ENCODE measurements at regions not wholly inside any gene's neighbourhood (a gene's known extent, or its start where the extent isn't known, plus 50 kb on each side); places are given as distances from the start of the nearest gene placed in this dataset.

GRCh38 chr9:13958672-13959071, 355.3 kb downstream of the NFIB start:
- ChIA-PET POLR2A (no interaction called here), CTCF (no interaction called here)
- TF ChIP-seq CTCF (IDR thresholded peaks at IDR 0.05; ENCODE audit: insufficient read depth, low read length, missing control alignments), result no peak
- no peak for DNase-seq (ENCODE audit: low read depth, low spot score)
- no peak overlapping the region for H3K4me3 ChIP-seq (ENCODE audit: low read depth, low read length)

GRCh38 chr9:13957089-13957488, 356.9 kb downstream of the NFIB start:
- no peak overlapping the region for H3K4me3 ChIP-seq (ENCODE audit: low read depth, low read length)
- CTCF ChIA-PET, result no interaction called here
- POLR2A ChIA-PET, result no interaction called here
- no peak for DNase-seq (ENCODE audit: low read depth, low spot score)
- TF ChIP-seq CTCF (IDR thresholded peaks at IDR 0.05; ENCODE audit: insufficient read depth, low read length, missing control alignments), result no peak

GRCh38 chr9:13956107-13956506, 357.8 kb downstream of the NFIB start:
- TF ChIP-seq CTCF (IDR thresholded peaks at IDR 0.05; ENCODE audit: insufficient read depth, low read length, missing control alignments), result no peak
- ChIA-PET CTCF (no interaction called here), POLR2A (no interaction called here)
- no peak overlapping the region for H3K4me3 ChIP-seq (ENCODE audit: low read depth, low read length)
- DNase-seq (ENCODE audit: low read depth, low spot score), result no peak

- H3K4me3 ChIP-seq (ENCODE audit: low read depth, low read length), result no peak overlapping the region
- CTCF ChIA-PET, result no interaction called here
- no peak for DNase-seq (ENCODE audit: low read depth, low spot score)
- no peak for TF ChIP-seq CTCF (IDR thresholded peaks at IDR 0.05; ENCODE audit: insufficient read depth, low read length, missing control alignments)
- POLR2A ChIA-PET, result no interaction called here
Observed at GRCh38 chr9:13952906-13953305, 361.0 kb downstream of the NFIB start.

GRCh38 chr9:13948037-13948436, 365.9 kb downstream of the NFIB start:
- no peak for TF ChIP-seq CTCF (IDR thresholded peaks at IDR 0.05; ENCODE audit: insufficient read depth, low read length, missing control alignments)
- ChIA-PET CTCF (no interaction called here), POLR2A (no interaction called here)
- no peak for DNase-seq (ENCODE audit: low read depth, low spot score)
- H3K4me3 ChIP-seq (ENCODE audit: low read depth, low read length), result no peak overlapping the region

- no peak for DNase-seq (ENCODE audit: low read depth, low spot score)
- no peak for TF ChIP-seq CTCF (IDR thresholded peaks at IDR 0.05; ENCODE audit: insufficient read depth, low read length, missing control alignments)
- H3K4me3 ChIP-seq (ENCODE audit: low read depth, low read length), result no peak overlapping the region
- CTCF ChIA-PET, result interaction anchor here (0.6 to 0.7 kb wide), 2 partner anchors 118 to 1224 kb away, joined by 3 to 5 read pairs; no protein-coding TSS in a partner anchor
- POLR2A ChIA-PET, result no interaction called here
Observed at GRCh38 chr9:13943176-13943575, 370.8 kb downstream of the NFIB start.

Data from AG04449 (cell line).